Hindlimb muscle (tissue), 1 donor: ENCODE measurements at regions not wholly inside any gene's neighbourhood (a gene's known extent, or its start where the extent isn't known, plus 50 kb on each side); places are given as distances from the start of the nearest gene placed in this dataset.
A peak's percentile ranks its signal among the peaks of the same experiment; 100 is the strongest.
"Not testable (repeated sequence)": the region's sequence is repeated elsewhere in the genome, so short reads cannot be mapped to it uniquely, and the experiment has no call there.

Experiments
- DNase-seq: peaks from one replicate; pipeline ENCODE4 v3.0.0-alpha.2; 2013

DNA sequence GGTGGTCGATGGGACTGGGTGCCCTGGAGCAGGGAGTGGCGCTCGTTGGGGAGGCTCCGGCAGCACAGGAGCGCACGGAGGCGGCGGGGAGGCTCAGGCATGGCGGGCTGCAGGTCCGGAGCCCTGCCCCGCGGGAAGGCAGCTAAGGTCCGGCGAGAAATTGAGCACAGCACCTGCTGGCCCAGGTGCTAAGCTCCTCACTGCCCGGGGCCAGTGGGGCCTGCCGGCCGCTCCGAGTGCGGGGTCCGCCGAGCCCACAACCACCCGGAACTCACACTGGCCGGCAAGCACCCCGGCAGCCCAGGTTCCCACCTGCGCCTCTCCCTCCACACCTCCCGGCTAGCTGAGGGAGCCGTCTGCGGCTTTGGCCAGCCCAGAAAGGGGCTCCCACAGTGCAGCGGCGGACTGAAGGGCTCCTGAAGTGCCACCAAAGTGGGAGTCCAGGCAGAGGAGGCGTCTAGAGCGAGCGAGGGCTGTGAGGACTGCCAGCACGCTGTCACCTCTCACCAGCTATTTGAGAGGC is 88.8 kb upstream of the EEF2KMT start:
- DNase-seq: no peak

DNA sequence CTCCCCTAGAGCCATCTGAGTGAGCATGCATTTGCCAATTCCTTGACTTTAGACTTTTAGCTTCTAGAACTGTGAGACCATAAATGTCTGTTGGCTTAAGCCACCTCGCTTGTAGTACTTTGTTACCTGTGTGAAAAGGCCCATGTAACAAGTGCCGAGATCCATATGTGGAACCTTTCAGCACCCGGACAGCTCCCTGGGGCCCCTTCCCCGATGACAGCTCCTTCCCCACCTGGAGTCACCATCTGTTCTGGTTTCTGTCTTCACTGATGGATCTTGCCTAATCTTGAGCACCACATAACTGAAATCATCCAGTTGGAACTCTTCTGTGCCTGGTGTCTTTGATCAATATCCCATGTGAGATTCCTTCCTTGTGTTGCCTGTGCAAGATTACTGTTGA is 78.9 kb upstream of the EEF2KMT start:
- DNase-seq: peak; percentile 2

DNA sequence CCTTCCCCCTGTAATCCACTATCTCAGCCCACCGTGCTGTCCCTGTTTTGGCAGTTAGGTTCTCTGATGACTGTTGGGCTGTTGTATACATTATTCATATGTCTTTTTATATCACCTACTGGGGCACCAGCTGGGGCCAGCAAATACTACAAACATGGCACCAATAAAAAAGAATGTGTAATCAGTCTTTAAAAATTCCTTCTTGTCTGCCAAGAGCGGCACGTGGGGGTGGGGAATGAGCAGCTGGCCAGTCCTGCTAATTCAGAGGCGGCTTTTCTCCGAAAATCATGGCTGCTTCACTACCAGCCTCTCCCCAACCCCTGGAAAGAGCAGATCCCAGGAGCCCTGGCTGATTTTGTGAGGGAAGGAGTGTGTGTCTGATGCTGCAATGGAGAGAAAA is 77.7 kb upstream of the EEF2KMT start:
- peak; percentile 2 for DNase-seq

DNA sequence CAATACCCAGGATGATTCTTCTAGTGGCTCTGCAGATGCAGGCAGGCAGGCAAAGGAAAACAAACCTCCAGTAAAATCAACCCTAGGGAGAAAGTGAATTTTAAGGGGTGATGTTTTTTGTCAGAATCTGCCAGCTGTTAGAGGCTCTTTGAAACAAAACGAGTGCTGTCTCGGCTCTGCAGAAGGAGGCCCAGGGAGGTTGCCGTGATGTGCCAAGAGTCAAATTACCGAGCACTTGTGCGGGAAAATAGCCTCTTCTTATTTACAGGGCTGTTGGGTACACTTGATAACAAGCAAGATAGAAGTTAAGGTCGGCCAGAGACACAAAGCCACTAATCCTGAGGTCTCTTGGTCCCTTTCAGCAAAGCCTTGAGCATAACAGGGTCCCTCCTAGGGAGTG is 68.9 kb upstream of the EEF2KMT start:
- no peak for DNase-seq

DNA sequence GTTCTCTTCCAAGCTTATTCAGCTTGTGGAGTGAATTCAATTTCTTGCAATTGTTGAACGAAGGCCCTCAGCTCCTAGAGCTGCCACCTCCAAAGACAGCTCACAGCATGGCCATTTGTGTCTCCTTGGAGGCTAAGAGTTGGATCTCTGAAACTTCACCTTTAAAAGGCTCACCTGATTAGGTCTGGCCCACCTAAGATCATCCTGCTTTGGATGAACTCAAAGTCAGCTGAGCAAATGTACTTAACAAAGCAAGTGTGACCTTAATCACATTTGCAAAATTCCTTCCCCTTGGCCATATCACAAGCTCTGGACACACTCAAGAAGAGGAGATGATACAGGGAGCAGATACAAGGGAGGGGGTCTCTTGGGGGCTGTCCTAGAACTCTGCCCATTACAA is 67.8 kb upstream of the EEF2KMT start:
- DNase-seq: not testable (repeated sequence)

DNA sequence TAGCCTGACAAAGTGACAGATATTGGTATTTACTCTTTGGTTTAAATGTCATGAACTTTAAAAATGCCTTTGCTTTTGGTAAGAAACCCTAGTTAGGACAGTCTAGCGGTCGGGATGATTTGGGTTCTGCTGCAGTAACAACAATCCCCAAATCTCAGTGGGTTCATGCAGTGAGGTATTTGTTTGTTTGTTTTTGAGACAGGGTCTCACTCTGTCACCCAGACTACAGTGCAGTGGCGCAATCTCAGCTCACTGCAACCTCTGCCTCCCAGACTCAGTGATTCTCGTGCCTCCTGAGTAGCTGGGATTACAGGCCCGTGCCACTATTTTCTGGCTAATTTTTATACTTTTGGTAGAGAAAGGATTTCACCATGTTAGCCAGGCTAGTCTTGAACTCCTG is 65.2 kb upstream of the EEF2KMT start:
- DNase-seq: not testable (repeated sequence)

DNA sequence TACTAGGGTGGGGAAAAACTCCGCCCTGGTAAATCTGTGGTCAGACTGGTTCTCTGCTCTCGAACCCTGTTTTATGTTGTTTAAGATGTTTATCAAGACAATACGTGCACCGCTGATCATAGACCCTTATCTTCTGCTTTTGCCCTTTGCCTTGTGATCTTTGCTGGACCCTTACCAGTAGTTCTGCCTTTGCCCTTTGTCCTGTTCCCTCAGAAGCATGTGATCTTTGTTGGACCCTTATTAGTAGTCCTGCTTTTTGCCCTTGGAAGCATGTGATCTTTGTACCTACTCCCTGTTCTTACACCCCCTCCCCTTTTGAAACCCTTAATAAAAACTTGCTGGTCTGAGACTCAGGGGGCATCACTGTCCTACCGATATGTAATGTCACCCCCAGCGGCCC is 64.3 kb upstream of the EEF2KMT start:
- not testable (repeated sequence) for DNase-seq

DNA sequence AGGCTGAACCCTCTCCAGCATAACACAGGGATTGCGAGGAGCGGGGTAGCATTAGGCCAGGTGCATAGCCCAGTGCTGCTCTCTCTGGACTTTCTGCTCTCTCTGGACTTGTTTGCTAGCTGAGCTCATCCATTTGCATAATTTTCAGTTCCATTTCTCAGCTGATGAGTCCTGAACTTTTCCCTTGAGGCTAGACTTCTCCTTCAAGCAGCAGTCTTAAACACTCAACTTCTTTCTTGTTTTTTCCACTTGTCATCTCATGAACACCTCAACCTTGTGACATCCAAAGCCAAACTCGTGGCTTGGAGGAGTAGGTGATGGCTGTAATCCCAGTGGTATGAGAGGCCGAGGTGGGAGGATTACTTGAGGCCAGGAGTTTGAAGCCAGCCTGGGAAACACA is 62.4 kb upstream of the EEF2KMT start:
- not testable (repeated sequence) for DNase-seq

DNA sequence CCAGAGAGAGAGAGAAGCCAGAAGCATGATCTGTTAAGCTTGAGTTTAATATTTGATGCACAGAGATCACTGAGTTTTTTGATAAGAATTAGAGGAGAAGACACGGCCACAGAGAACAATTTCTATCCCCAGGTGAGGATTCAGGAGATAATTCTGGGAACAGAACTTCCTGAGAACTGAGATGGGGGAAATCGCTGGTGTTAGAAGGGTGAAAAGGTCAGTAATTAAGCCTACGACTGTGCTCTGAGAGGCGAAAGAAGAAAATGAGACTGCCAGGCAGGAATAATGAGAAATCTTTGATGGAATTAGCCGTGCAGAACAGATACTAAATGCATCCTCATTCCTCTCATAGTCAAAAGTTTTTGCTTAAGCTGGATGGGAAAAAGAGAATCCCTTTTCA is 61.9 kb upstream of the EEF2KMT start:
- not testable (repeated sequence) for DNase-seq

DNA sequence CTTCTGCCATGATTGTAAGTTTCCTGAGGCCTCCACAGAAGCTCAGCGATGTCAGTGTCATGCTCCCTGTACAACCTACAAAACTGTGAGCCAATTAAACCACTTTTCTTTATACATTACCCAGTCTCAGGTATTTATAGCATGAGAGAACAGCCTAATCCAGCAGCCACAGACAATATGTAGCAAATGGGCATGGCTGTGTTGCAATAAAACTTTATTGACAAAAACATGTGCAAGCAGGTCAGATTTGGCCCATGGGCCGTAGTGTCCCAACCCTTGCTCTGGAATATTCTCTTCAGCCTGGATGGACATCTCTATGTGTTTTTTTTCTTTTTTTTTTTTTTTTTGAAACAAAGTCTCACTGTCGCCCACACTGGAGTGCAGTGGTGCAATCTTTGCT is 60.9 kb upstream of the EEF2KMT start:
- DNase-seq: no peak

DNA sequence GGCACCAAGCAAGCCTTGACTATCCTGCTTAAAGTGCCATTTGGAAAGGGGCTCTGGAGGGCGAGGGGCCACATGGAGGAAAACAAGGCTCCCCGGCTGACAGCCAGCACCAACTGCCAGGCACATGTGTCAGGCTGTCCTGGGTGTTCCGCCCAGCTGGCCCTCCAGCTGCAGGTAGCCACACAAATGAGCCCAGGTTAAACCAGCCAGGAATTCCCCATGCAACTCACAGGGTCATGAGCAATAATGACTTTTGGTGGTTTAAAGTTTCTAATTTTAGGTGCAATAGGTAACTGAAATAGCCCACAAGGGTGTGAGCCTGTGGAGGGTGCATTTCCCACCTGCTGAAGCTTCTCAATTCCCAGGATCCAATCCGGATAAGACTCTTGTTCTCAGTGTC is 58.9 kb upstream of the EEF2KMT start:
- DNase-seq: not testable (repeated sequence)

DNA sequence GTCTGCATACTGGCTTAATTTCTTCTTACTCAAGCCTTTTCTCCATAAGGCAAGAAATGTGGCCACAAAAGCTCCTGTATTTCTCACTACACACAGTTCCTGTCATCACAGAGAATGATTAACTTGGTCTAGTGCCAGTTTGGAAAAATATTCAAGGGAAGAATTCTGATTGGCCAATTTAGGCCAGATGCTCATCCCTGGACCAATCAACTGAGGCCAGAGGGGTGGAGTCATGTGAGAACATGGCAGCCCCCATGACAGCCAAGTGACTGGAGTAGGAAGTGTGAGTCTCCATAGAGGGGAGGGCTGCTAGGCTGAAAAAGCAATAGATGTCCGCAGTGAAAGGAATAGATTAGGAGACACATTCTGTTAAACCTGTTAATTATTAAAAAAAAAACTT is 56.4 kb upstream of the EEF2KMT start:
- not testable (repeated sequence) for DNase-seq

DNA sequence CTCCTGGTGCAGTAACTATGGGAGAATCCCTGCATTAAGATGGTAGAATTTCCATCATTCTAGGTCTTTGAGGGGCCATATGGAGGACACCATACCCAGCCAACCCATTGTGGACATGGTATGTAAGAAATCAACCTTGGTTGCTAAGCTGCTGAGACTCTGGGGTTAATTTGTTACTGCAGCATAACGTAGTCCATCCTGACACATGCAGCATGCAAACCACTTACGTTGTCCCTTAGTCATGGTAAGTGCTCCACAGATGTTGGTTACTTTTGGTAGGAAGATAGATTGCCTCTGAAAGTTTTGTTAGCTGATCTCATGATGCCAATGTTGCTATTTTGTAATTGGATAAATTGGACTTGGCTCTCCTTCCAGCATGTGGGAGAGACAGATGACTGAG is 53.8 kb upstream of the EEF2KMT start:
- DNase-seq: not testable (repeated sequence)
